ENCODE measurements at regions not wholly inside any gene's neighbourhood (a gene's known extent, or its start where the extent isn't known, plus 50 kb on each side); places are given as distances from the start of the nearest gene placed in this dataset.

GRCh38 chr21:16514316-16514715 lies 784.5 kb downstream of the USP25 start:
- Histone ChIP-seq H3K27ac (no peak overlapping the region), H3K27me3 (replicated peaks) (no peaks in the 10 kb centered on the region), H3K4me3 (ENCODE audit: low read depth, low read length) (no peak overlapping the region), H3K36me3 (replicated peaks) (no peaks in the 10 kb centered on the region)
- in situ Hi-C loops (cut with HindIII; ENCODE audit: low pct_ligation_motif_present, low sequenced_read_pairs) = no loop called here
- no peak for DNase-seq
- TF ChIP-seq CTCF (IDR thresholded peaks at IDR 0.05; ENCODE audit: low read depth, low read length, missing control alignments) = no peak

DNA sequence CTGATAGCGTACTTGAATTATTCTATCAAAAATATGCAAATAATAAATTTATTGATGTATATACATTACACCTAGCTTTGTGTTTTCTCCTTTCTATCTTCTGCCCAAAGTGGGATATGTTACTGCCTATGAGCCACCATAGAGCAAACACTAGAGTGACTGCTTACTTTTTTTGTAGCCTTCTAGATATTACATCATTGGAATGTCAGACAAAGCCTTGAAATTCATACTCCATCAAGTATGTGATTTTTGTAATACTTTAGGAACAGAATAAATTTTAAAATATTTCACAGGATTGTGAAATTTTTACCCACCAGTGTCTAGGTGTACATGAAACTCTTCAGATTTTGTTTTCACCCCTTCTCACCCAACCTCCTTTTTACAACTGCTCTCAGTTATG lies 787.6 kb downstream of the USP25 start:
- no peak overlapping the region for H3K4me3 ChIP-seq (ENCODE audit: low read depth, low read length)
- H3K36me3 ChIP-seq (replicated peaks) = no peaks in the 10 kb centered on the region
- DNase-seq = no peak
- no peak overlapping the region for H3K27ac ChIP-seq
- no peaks in the 10 kb centered on the region for H3K27me3 ChIP-seq (replicated peaks)
- in situ Hi-C loops (cut with HindIII; ENCODE audit: low pct_ligation_motif_present, low sequenced_read_pairs) = no loop called here
- no peak for TF ChIP-seq CTCF (IDR thresholded peaks at IDR 0.05; ENCODE audit: low read depth, low read length, missing control alignments)

DNA sequence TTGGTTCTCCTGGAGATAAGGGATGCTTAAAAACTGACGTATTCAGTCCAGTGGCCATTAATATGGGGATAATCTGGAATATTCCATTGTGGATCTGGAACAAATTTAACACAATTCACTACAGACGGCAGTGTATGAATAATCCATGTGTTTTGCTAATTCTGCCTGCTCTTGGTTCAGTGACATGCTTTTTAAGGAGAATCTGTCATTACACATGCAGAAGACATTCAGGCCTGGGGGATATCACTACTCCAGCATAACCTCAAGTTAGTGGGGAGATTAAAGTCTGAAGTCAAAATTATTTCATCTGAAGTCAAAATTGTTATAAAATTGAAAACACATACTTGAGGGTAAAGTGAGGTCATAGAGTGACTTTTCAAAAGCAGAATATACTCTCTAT lies 789.3 kb downstream of the USP25 start:
- DNase-seq = no peak
- no peak for TF ChIP-seq CTCF (IDR thresholded peaks at IDR 0.05; ENCODE audit: low read depth, low read length, missing control alignments)
- in situ Hi-C loops (cut with HindIII; ENCODE audit: low pct_ligation_motif_present, low sequenced_read_pairs) = no loop called here

DNA sequence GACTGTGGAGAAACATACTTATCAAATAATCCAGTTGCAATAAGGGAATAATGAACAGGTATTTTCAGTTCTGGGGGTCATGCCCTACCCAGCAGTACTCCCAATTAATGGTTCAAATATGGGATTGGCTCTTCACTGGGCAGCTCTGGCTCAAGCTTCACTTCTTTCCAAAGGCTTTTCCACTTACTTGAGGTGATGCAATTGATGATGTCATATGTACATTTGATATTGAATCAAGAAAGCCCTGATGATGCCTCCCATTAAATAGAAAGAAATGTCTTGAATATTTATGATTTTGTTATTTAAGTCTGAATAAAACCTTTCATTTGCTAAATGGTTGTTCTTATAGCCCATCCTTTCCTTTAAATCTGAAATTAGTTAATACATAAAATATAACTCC lies 789.9 kb downstream of the USP25 start:
- Histone ChIP-seq H3K27ac (no peak overlapping the region), H3K4me3 (ENCODE audit: low read depth, low read length) (no peak overlapping the region), H3K36me3 (replicated peaks) (no peaks in the 10 kb centered on the region), H3K27me3 (replicated peaks) (no peaks in the 10 kb centered on the region)
- no peak for DNase-seq
- TF ChIP-seq CTCF (IDR thresholded peaks at IDR 0.05; ENCODE audit: low read depth, low read length, missing control alignments) = no peak
- in situ Hi-C loops (cut with HindIII; ENCODE audit: low pct_ligation_motif_present, low sequenced_read_pairs) = no loop called here

More for the DNA sequence above, 789.3 kb downstream of the USP25 start:
- Histone ChIP-seq H3K36me3 (replicated peaks) (no peaks in the 10 kb centered on the region), H3K27ac (no peak overlapping the region), H3K27me3 (replicated peaks) (no peaks in the 10 kb centered on the region), H3K4me3 (ENCODE audit: low read depth, low read length) (no peak overlapping the region)

DNA sequence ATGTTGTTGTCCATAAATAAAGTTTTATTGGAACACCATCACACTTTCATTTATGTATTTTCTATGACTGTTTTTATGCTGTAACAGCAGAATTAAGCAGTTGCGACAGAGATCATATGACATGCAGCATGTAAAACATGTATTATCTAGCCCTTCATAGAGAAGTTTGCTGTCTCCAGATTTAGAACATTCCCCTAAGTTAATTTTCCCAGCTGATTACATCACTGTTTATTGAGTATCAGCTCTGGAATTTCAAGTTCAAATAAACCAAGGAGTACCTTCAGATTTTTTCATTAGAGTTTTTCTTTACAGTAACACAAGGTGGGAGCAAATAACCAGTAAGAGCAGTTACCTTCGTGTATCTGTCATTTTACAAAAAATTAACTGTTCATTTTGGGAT lies 792.8 kb downstream of the USP25 start:
- Histone ChIP-seq H3K27ac (no peak overlapping the region), H3K36me3 (replicated peaks) (no peaks in the 10 kb centered on the region), H3K27me3 (replicated peaks) (no peaks in the 10 kb centered on the region), H3K4me3 (ENCODE audit: low read depth, low read length) (no peak overlapping the region)
- in situ Hi-C loops (cut with HindIII; ENCODE audit: low pct_ligation_motif_present, low sequenced_read_pairs) = no loop called here
- DNase-seq = no peak
- no peak for TF ChIP-seq CTCF (IDR thresholded peaks at IDR 0.05; ENCODE audit: low read depth, low read length, missing control alignments)

DNA sequence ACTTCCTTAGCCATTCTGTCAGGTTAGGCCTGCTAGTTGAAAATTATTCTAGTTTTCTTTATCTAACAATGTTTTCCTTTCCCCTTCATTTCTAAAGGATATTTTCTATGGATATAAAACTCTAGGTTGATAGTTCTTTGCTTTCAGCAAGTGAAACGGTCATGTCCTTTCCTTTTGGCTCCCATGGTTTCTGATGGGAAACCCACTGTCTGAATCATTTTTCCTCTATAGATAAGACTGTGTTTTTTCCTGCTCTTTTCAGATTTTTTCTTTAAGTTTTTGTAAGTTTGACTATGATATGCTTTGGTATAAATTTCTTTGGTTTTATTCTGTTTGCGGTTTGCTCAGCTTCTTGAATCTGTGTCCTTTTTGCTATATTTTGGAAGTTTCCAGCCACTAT lies 800.9 kb downstream of the USP25 start:
- Histone ChIP-seq H3K4me3 (ENCODE audit: low read depth, low read length) (no peak overlapping the region), H3K36me3 (replicated peaks) (no peaks in the 10 kb centered on the region), H3K27me3 (replicated peaks) (no peaks in the 10 kb centered on the region), H3K27ac (peak overlapping the region; percentile 60)
- in situ Hi-C loops (cut with HindIII; ENCODE audit: low pct_ligation_motif_present, low sequenced_read_pairs) = no loop called here
- DNase-seq = peak; percentile 51
- no peak for TF ChIP-seq CTCF (IDR thresholded peaks at IDR 0.05; ENCODE audit: low read depth, low read length, missing control alignments)
